Keratinocyte (primary cell): ENCODE measurements at regions not wholly inside any gene's neighbourhood (a gene's known extent, or its start where the extent isn't known, plus 50 kb on each side); places are given as distances from the start of the nearest gene placed in this dataset.

Experiments
- DNase-seq: peaks from one replicate; pipeline ENCODE4 v3.0.0-alpha.2; 2011; ENCODE audit warnings: low read depth, missing footprints, low spot score
- FAIRE-seq: peaks from 2 replicates; lab custom pipeline; 2011; peaks lifted over from hg19 to GRCh38; lab: Jason Lieb, UNC
- H2AFZ ChIP-seq: 2 replicates; pipeline ENCODE4 v1.6.0; 2012; ENCODE audit warnings: low read length, control low read depth, inconsistent platforms; ENCODE audit not compliant: control insufficient read depth
- H3K27ac ChIP-seq: 2 replicates; pipeline ENCODE4 v1.5.1; 2011; ENCODE audit warnings: low read length; ENCODE audit not compliant: control insufficient read depth, insufficient read depth
- H3K27me3 ChIP-seq: 3 replicates; pipeline ENCODE4 v1.6.0; 2011; ENCODE audit warnings: low read length; ENCODE audit not compliant: control insufficient read depth, insufficient read depth; ENCODE audit errors: extremely low read depth
- H3K36me3 ChIP-seq, 2 experiments: 2 replicates in 1 of 2; 3 replicates in 1 of 2; pipeline ENCODE4 v1.5.1; 2011; ENCODE audit warnings: low read length in 2 of 2, mild to moderate bottlenecking in 1 of 2; ENCODE audit not compliant: control insufficient read depth in 2 of 2, insufficient read depth in 2 of 2; ENCODE audit errors: extremely low read depth in 1 of 2
- H3K4me1 ChIP-seq: 3 replicates; pipeline ENCODE4 v1.5.1; 2011; ENCODE audit warnings: low read length; ENCODE audit not compliant: control insufficient read depth, insufficient read depth; ENCODE audit errors: extremely low read depth
- H3K4me2 ChIP-seq: 3 replicates; pipeline ENCODE4 v1.6.0; 2011; ENCODE audit warnings: low read depth, low read length; ENCODE audit not compliant: control insufficient read depth, insufficient read depth; ENCODE audit errors: extremely low read depth
- H3K4me3 ChIP-seq, 3 experiments: fragments of 200-600 bp in 1 of 3; sonication (generic) in 1 of 3; 2 replicates in 2 of 3; 3 replicates in 1 of 3; pipeline ENCODE4 v1.5.1; 2011 to 2016; ENCODE audit warnings: low read length in 3 of 3, mild to moderate bottlenecking in 3 of 3, control low read depth in 2 of 3, inconsistent platforms in 1 of 3, low read depth in 1 of 3, mixed read lengths in 1 of 3, mixed run types in 1 of 3, moderate library complexity in 1 of 3; ENCODE audit not compliant: control insufficient read depth in 2 of 3, insufficient read depth in 2 of 3; ENCODE audit errors: extremely low read depth in 1 of 3
- H3K79me2 ChIP-seq: 2 replicates; pipeline ENCODE4 v1.6.0; 2012; ENCODE audit warnings: low read length; ENCODE audit not compliant: control insufficient read depth, insufficient read depth
- H3K9ac ChIP-seq: 3 replicates; pipeline ENCODE4 v1.6.0; 2011; ENCODE audit warnings: low read length; ENCODE audit not compliant: control insufficient read depth, insufficient read depth; ENCODE audit errors: extremely low read depth
- H3K9me1 ChIP-seq: 3 replicates; pipeline ENCODE4 v1.6.0; 2011; ENCODE audit warnings: low read length; ENCODE audit not compliant: control insufficient read depth, insufficient read depth; ENCODE audit errors: extremely low read depth
- H3K9me3 ChIP-seq: 2 replicates; pipeline ENCODE4 v1.5.1; 2012; ENCODE audit warnings: low read depth, low read length; ENCODE audit not compliant: control insufficient read depth
- H4K20me1 ChIP-seq: 3 replicates; pipeline ENCODE4 v1.6.0; 2011; ENCODE audit warnings: low read length; ENCODE audit not compliant: control insufficient read depth, insufficient read depth; ENCODE audit errors: extremely low read depth
- EZH2 ChIP-seq: IDR thresholded peaks from one replicate; pipeline ENCODE4 v1.6.1; 2012; ENCODE audit warnings: inconsistent platforms, mild to moderate bottlenecking, low read length, moderate library complexity
- dilution Hi-C: fragments of 300-500 bp; cut with MboI; formaldehyde crosslinking; loops from one replicate; pipeline ENCODE4 v1.7.0; 2020; ENCODE audit warnings: low sequenced_read_pairs; ENCODE audit not compliant: extremely low pct_ligation_motif_present
- TF ChIP-seq, protein P1 (sequence below), 3 experiments: IDR thresholded peaks in 1 of 3; conservative IDR thresholded peaks in 1 of 3; optimal IDR thresholded peaks in 1 of 3; 2 replicates in 2 of 3; 3 replicates in 1 of 3; pipeline versions ENCODE3 to v1.5.1; 2011; ENCODE audit warnings: low read length in 3 of 3, mild to moderate bottlenecking in 3 of 3, moderate library complexity in 2 of 3, control low read depth in 1 of 3, inconsistent platforms in 1 of 3; ENCODE audit not compliant: insufficient read depth in 2 of 3; ENCODE audit errors: extremely low read depth in 1 of 3

- no peak overlapping the region for H3K4me2 ChIP-seq
- H3K9ac ChIP-seq, result no peak overlapping the region
- DNase-seq (no peak), FAIRE-seq (no peak)
- H3K4me3 ChIP-seq, result no peak overlapping the region
- H4K20me1 ChIP-seq, result no peaks in the 10 kb centered on the region
- H2AFZ ChIP-seq, result no peak overlapping the region
- no peaks in the 10 kb centered on the region for H3K9me1 ChIP-seq
- H3K4me1 ChIP-seq, result no peaks in the 10 kb centered on the region
- no peaks in the 10 kb centered on the region for H3K27me3 ChIP-seq
- no peaks in the 10 kb centered on the region for H3K36me3 ChIP-seq
- H3K9me3 ChIP-seq, result no peaks in the 10 kb centered on the region
- dilution Hi-C loops, result no loop called here
- H3K27ac ChIP-seq, result no peak overlapping the region
- TF ChIP-seq, protein P1, sequence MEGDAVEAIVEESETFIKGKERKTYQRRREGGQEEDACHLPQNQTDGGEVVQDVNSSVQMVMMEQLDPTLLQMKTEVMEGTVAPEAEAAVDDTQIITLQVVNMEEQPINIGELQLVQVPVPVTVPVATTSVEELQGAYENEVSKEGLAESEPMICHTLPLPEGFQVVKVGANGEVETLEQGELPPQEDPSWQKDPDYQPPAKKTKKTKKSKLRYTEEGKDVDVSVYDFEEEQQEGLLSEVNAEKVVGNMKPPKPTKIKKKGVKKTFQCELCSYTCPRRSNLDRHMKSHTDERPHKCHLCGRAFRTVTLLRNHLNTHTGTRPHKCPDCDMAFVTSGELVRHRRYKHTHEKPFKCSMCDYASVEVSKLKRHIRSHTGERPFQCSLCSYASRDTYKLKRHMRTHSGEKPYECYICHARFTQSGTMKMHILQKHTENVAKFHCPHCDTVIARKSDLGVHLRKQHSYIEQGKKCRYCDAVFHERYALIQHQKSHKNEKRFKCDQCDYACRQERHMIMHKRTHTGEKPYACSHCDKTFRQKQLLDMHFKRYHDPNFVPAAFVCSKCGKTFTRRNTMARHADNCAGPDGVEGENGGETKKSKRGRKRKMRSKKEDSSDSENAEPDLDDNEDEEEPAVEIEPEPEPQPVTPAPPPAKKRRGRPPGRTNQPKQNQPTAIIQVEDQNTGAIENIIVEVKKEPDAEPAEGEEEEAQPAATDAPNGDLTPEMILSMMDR (optimal IDR thresholded peaks at IDR 0.05 in 1 of 3, IDR thresholded peaks at IDR 0.05 in 1 of 3, conservative IDR thresholded peaks at IDR 0.05 in 1 of 3; ENCODE audit: extremely low read depth in 1 of 3, insufficient read depth in 2 of 3, low read length in 3 of 3), result no peak
- TF ChIP-seq EZH2, result no peak
- H3K79me2 ChIP-seq, result no peaks in the 10 kb centered on the region
These were observed 624.5 kb upstream of the VSTM2A start for GRCh38 chr7:53917637-53918036.

GRCh38 chr7:53920011-53920410 lies 622.2 kb upstream of the VSTM2A start:
- no peak overlapping the region for H3K9ac ChIP-seq
- no peak overlapping the region for H3K4me2 ChIP-seq
- H3K27me3 ChIP-seq, result no peaks in the 10 kb centered on the region
- H3K79me2 ChIP-seq, result no peaks in the 10 kb centered on the region
- no peaks in the 10 kb centered on the region for H3K36me3 ChIP-seq
- no peak overlapping the region for H3K4me3 ChIP-seq
- no peaks in the 10 kb centered on the region for H3K9me1 ChIP-seq
- TF ChIP-seq, protein P1 (optimal IDR thresholded peaks at IDR 0.05 in 1 of 3, IDR thresholded peaks at IDR 0.05 in 1 of 3, conservative IDR thresholded peaks at IDR 0.05 in 1 of 3; ENCODE audit: extremely low read depth in 1 of 3, insufficient read depth in 2 of 3, low read length in 3 of 3), result no peak
- TF ChIP-seq EZH2, result no peak
- no peak overlapping the region for H3K27ac ChIP-seq
- H4K20me1 ChIP-seq, result no peaks in the 10 kb centered on the region
- H2AFZ ChIP-seq, result no peak overlapping the region
- H3K4me1 ChIP-seq, result no peaks in the 10 kb centered on the region
- FAIRE-seq, result no peak
- DNase-seq, result no peak
- no peaks in the 10 kb centered on the region for H3K9me3 ChIP-seq
- dilution Hi-C loops, result no loop called here
